ENCODE measurements at regions not wholly inside any gene's neighbourhood (a gene's known extent, or its start where the extent isn't known, plus 50 kb on each side); places are given as distances from the start of the nearest gene placed in this dataset.
"Not testable (repeated sequence)": the region's sequence is repeated elsewhere in the genome, so short reads cannot be mapped to it uniquely, and the experiment has no call there.

DNA sequence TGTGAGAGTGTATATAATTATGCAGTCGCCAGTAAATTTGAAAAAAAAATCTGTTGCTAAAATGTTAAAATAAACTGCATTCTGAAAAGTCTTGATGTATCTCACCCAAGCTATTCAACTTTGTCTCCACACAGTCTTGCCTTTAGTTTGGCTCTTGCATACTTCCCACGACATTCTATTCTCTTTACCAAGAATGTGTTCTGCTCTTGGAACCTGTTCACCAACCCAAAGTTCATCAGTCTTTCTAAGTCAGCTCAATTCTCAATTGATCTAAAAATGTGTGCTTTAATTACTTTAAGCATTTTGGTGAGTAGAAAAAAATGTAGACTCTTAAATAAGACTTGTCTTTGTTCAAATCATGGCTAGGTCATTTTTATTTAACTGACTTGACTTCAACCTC, 657.7 kb upstream of the TBL1XR1 start:
- POLR2A ChIA-PET (ENCODE audit: low non-redundant PET) = no interaction called here
- CTCF ChIA-PET = no interaction called here
- DNase-seq (ENCODE audit: low spot score) = no peak
- TF ChIP-seq, protein P1, sequence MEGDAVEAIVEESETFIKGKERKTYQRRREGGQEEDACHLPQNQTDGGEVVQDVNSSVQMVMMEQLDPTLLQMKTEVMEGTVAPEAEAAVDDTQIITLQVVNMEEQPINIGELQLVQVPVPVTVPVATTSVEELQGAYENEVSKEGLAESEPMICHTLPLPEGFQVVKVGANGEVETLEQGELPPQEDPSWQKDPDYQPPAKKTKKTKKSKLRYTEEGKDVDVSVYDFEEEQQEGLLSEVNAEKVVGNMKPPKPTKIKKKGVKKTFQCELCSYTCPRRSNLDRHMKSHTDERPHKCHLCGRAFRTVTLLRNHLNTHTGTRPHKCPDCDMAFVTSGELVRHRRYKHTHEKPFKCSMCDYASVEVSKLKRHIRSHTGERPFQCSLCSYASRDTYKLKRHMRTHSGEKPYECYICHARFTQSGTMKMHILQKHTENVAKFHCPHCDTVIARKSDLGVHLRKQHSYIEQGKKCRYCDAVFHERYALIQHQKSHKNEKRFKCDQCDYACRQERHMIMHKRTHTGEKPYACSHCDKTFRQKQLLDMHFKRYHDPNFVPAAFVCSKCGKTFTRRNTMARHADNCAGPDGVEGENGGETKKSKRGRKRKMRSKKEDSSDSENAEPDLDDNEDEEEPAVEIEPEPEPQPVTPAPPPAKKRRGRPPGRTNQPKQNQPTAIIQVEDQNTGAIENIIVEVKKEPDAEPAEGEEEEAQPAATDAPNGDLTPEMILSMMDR (conservative IDR thresholded peaks at IDR 0.05; ENCODE audit: low read depth) = no peak
- H3K27ac ChIP-seq = no peak overlapping the region

DNA sequence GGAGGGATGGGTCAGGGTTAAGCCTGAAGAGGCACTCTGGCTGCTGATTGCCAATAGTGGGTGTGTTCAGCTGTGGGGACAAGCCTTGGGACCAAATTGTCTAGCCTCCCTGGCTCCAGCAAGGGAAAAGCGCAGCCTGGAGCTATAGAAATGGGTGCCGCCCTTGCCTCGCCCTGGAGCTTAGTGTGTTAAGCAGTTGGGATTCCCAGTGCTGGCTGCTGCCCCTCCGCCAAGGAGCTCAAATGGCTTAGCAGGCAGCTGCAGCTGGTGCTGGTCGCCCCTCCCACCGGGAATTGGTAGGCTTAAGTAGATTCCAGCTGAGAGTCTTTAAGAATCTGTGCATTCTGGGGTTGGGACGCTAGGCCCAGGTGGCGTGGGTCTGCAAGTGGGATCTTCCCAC, 662.9 kb upstream of the TBL1XR1 start:
- POLR2A ChIA-PET (ENCODE audit: low non-redundant PET) = no interaction called here
- CTCF ChIA-PET = no interaction called here
- no peak for DNase-seq (ENCODE audit: low spot score)
- H3K27ac ChIP-seq = no peak overlapping the region
- TF ChIP-seq, protein P1 (conservative IDR thresholded peaks at IDR 0.05; ENCODE audit: low read depth) = no peak

DNA sequence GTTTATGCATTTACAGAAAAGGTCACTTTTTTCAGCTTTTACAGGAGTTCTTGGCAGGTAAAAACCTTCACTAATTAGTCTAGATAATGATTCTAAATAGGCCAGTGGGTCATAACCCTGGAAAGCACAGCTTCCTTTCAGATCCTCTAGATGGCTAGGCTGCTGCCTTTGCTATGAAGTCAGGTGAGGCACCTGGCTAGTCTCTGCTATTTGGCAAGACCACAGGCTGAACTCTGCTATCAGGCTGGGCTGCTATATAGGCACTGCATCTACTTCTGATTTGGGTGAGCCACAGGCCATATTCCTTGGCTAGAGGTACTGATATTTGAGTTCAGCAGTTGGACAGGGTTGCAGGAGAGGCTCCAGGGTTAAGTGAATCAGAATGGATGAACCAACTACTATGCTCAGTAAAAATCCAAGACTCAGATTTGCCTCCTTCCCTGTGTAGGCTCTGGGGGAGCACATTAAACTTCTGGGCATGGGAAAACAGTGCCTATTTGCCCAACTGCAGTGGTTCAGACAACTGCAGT, 665.7 kb upstream of the TBL1XR1 start:
- TF ChIP-seq, protein P1 (conservative IDR thresholded peaks at IDR 0.05; ENCODE audit: low read depth) = no peak
- no peak overlapping the region for H3K27ac ChIP-seq
- ChIA-PET CTCF (no interaction called here), POLR2A (ENCODE audit: low non-redundant PET) (no interaction called here)
- no peak for DNase-seq (ENCODE audit: low spot score)

DNA sequence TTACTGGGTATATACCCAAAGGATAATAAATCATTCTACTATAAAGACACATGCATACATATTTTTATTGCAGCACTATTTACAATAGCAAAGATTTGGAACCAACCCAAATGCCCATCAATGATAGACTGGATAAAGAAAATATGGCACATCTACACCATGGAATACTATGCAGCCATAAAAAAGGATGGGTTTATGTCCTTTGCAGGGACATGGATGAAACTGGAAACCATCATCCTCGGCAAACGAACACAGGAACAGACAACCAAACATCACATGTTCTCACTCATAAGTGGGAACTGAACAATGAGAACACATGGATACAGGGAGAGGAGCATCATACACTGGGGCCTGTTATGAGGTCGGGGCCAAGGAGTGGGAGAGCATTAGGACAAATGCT, 665.0 kb upstream of the KCNMB2 start:
- H3K27ac ChIP-seq; POLR2A ChIA-PET (ENCODE audit: low non-redundant PET); DNase-seq (ENCODE audit: low spot score): not testable (repeated sequence)
- CTCF ChIA-PET = interaction anchor here (0.6 kb wide), 1 partner anchor 60 kb away, joined by 3 read pairs; no protein-coding TSS in a partner anchor

DNA sequence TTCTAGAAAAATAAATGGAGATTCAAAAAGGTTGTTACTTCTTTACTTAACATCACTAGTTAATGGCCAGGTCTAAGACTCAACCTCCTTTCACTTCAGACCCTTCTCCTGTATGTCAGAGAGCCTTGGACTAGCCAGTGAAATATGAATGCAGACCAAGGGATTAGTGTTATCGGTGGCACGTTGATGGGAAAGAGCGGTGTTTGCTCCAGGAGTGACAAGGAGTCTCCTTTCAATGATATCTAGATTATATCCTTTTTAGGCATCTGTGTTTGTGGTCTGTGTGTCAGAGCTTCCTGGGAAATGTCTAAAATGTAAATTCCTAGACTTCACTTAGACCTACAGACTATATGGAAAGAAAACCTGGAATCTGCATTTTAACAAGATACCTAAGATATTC, 658.0 kb upstream of the KCNMB2 start:
- no peak for DNase-seq (ENCODE audit: low spot score)
- POLR2A ChIA-PET (ENCODE audit: low non-redundant PET) = no interaction called here
- TF ChIP-seq, protein P1 (conservative IDR thresholded peaks at IDR 0.05; ENCODE audit: low read depth) = no peak
- H3K27ac ChIP-seq = no peak overlapping the region
- CTCF ChIA-PET = interaction anchor here (0.6 kb wide), 1 partner anchor 39 kb away, joined by 3 read pairs; no protein-coding TSS in a partner anchor

DNA sequence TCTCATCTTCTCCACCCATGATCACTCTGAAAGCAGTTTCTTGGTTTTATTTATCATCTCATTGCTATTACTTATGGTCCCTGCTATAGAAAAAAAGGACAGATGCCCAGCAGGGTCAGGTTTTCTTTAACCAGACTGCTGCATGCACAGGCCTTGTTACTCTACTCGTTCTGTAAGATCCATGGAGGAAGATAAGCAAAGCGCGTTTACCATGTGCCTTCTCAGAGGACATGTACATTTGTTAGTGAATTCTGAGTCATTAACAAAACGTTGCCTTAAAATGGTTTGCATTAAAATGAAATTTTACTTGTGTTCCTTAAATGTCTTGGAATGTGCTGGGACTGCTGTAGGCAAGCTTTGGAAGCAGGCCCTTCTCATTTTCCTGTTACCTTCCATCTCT, 657.3 kb upstream of the KCNMB2 start:
- ChIA-PET CTCF (interaction anchor here (0.6 kb wide), 1 partner anchor 1292 kb away, joined by 3 read pairs; no protein-coding TSS in a partner anchor), POLR2A (ENCODE audit: low non-redundant PET) (no interaction called here)
- TF ChIP-seq, protein P1 (conservative IDR thresholded peaks at IDR 0.05; ENCODE audit: low read depth) = no peak
- DNase-seq (ENCODE audit: low spot score) = no peak
- no peak overlapping the region for H3K27ac ChIP-seq

DNA sequence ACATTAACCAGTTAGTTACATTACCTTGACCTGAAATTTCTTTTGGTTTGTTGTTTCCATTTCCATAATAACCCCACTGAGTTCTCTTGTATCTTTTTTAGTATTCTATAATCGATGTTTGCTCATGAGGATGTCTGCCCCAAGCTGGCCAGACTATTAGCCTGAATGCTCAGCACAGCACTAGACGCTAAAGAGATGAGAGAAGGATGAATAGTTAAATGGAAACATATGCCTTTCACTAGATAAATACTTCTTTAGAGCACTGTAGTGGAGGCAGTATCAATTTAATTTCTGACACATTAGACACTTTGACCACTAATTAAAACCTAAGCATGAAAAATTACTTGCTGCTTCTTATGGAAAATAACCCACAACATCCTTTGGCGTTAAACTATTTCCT, 654.9 kb upstream of the KCNMB2 start:
- ChIA-PET CTCF (no interaction called here), POLR2A (ENCODE audit: low non-redundant PET) (no interaction called here)
- DNase-seq (ENCODE audit: low spot score) = no peak
- TF ChIP-seq, protein P1 (conservative IDR thresholded peaks at IDR 0.05; ENCODE audit: low read depth) = no peak
- H3K27ac ChIP-seq = no peak overlapping the region

All from RWPE1 (cell line).